Esophagus muscularis mucosa (tissue), 3 donors: ENCODE measurements at regions not wholly inside any gene's neighbourhood (a gene's known extent, or its start where the extent isn't known, plus 50 kb on each side); places are given as distances from the start of the nearest gene placed in this dataset.

Experiments used
- EP300 ChIP-seq: sonication (generic); formaldehyde crosslinking; IDR thresholded peaks from one replicate; pipeline ENCODE4 v1.6.1; 2017; ENCODE audit warnings: antibody characterized with exemption
- TF ChIP-seq, protein P1 (sequence below), 3 experiments: fragments of 200-600 bp in 2 of 3; fragments of 450-650 bp in 1 of 3; sonication (generic) in 2 of 3; IDR thresholded peaks; one replicate each; pipeline ENCODE4 v1.5.1; 2017 to 2019; ENCODE audit warnings: antibody characterized with exemption in 3 of 3, mild to moderate bottlenecking in 2 of 3, moderate library complexity in 1 of 3

DNA sequence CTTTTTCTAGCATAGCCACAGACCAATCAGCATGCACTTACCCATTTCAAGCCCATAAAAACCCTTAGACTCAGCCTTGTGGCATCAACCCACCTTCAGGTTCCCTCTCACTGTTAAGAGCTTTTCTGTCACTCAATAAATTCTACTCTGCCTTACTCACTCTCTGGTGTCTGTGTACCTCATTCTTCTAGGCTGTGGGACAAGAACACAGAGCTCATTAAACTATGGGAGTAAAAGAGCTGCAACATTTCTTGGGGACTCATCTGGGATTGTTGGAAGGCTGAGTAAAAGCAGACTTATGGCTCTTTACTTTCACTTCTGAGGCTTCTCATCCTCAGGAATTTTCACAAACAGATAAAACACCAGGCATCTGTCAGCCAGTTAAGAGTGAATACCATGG lies 879.3 kb downstream of the ROBO2 start:
- no peak for TF ChIP-seq EP300
- TF ChIP-seq, protein P1, sequence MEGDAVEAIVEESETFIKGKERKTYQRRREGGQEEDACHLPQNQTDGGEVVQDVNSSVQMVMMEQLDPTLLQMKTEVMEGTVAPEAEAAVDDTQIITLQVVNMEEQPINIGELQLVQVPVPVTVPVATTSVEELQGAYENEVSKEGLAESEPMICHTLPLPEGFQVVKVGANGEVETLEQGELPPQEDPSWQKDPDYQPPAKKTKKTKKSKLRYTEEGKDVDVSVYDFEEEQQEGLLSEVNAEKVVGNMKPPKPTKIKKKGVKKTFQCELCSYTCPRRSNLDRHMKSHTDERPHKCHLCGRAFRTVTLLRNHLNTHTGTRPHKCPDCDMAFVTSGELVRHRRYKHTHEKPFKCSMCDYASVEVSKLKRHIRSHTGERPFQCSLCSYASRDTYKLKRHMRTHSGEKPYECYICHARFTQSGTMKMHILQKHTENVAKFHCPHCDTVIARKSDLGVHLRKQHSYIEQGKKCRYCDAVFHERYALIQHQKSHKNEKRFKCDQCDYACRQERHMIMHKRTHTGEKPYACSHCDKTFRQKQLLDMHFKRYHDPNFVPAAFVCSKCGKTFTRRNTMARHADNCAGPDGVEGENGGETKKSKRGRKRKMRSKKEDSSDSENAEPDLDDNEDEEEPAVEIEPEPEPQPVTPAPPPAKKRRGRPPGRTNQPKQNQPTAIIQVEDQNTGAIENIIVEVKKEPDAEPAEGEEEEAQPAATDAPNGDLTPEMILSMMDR (IDR thresholded peaks at IDR 0.05), result no peak
